ENCODE measurements at regions not wholly inside any gene's neighbourhood (a gene's known extent, or its start where the extent isn't known, plus 50 kb on each side); places are given as distances from the start of the nearest gene placed in this dataset.
"Not testable (repeated sequence)": the region's sequence is repeated elsewhere in the genome, so short reads cannot be mapped to it uniquely, and the experiment has no call there.

DNA sequence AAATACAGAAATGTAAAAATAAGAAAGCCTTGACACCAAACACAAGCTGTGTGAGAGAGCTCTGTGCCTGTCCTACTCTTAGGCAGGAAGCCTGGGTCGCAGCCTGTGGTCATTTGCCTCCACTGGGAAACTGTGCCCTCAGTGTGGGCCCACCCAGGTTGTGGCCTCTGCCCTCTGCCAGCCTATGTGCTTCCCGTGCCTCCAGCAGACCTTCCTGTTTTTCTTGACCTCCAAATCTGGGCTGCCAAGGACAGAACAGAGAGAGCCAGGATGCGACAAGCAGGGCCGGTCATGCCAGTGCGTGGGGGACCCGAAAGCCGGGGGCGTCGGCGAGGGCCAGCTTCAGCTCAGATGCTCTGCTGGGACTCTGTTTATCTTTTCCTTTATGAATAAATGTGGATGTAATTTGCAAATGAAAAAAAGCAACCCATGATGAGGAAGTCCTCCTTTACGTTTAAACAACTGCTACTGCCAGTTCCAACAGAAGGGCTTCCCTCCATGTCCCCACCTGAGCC, 189.2 kb upstream of the EXOC2 start:
- no peak for DNase-seq

DNA sequence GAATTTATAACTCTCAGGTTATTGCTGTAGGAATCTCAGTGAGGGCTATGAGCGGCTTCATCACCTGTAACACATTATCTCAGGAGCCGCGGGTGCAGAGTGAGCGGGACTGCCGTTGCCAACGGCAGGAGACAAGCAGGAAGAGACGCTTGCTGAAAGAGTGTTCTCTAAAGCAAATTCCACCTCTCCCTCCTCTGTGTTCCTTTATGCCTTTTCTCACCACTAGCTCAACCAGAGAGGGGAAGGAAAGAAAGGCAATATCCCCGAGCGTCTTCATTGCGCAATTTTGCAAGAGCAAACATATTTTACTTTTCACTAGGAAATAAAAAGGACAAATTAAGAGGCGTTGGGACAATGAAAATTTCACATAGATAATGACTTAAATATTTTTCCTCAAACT, 185.2 kb upstream of the EXOC2 start:
- DNase-seq: no peak

DNA sequence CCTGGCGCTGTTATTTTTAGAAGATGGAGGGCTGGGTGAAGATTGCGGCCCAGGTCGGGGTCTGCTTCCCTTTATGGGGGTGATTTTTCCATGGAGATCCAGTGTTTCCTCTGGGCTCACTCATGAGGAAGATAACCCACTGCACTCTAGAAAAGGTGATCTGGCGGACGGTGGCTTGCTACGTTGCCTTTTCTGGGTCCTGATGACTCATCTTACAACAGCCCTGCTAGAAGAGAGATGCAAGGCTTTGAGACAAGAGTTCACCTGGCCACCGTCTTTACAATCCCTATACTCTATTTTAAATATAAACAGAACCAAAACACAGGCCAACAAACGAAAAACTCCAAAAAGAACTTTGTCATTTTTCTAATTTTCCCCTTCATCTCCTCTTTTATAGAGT, 182.1 kb upstream of the EXOC2 start:
- DNase-seq: no peak

DNA sequence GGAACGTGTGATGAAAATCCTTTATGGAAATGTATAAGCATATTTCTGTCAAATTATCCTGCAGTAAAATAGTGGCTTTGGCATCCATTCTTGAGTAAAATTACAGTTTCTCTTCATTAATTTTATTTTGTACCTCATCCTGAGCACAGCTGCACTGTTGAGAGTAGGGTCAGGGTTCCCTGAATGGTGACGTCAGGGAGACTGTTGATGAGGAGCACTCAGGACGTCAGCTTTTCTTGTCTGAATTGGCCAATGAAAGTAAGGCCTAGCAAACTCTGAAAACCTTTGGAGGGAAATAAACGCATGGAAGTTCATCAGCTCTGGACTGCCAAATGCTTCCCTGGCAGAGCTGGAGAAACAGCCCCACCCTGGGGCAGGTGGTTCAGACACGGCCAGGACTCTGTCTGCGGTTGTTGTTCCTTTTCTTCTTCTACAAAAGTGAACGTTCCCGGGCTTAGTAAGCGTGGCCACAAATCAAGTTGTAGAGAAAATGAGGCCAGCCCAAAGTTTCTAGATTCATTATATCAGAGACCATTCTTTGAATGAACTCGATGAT, 179.7 kb upstream of the EXOC2 start:
- no peak for DNase-seq

DNA sequence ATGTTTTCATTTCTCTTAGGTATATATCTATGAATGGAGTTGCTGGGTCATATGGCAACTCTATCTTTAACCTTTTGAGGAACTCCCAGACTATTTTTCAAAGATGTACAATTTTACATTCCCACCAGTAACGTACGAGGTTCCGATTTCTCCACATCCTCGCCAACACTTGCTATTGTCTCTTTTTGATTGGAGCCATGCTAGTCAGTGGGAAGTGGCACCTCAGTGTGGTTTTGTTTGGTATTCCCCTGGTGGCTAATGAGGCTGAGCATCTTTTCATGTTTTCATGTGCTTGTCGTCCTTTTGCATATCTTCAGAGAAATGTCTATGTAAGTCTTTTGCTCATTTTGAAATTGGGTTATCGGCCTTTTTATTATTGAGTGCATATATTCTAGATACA, 178.6 kb upstream of the EXOC2 start:
- DNase-seq: no peak

DNA sequence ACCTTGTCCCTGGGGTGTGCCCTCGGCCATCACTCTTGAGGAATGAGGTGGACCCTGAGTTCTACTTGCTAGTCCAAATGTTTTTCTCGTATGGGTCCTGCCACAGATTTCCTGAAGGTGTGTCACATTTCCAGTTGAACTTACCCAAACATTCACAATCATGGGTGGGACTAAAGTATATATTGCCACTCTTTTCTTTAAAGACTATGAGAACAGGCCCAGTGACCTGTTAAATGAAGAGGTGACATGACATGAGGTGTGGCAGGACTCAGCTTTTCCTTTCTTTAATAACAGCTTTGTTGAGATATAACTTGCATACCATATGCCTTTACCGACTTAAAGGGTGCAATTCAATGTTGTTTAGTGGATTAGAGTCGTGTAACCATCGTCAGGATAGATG, 177.2 kb upstream of the EXOC2 start:
- no peak for DNase-seq

- no peak for DNase-seq
These were observed 175.3 kb upstream of the EXOC2 start for GRCh38 chr6:868201-868600.

- no peak for DNase-seq
These were observed 174.4 kb upstream of the EXOC2 start for GRCh38 chr6:867378-867777.

DNA sequence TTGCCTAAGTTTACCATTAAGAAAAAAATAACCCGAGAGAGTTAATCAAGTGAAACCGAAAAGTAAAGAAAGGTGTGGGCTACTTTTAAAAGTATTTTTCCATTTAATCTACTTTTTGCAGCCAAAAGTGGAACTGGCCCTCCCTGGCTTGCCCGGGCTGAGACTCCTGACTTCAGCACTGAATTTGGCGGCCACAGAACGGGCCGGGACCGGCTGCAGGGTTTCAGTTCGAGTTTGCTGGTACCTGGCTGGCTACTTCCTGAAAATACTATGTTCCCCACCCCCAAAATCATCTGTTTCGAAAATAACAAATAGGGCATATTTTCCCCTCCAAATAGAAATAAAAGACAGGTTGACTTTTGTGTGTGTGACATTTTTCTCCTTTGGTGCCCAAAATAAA, 173.4 kb upstream of the EXOC2 start:
- no peak for DNase-seq

- DNase-seq: no peak
These were observed 172.9 kb upstream of the EXOC2 start for GRCh38 chr6:865846-866245.

DNA sequence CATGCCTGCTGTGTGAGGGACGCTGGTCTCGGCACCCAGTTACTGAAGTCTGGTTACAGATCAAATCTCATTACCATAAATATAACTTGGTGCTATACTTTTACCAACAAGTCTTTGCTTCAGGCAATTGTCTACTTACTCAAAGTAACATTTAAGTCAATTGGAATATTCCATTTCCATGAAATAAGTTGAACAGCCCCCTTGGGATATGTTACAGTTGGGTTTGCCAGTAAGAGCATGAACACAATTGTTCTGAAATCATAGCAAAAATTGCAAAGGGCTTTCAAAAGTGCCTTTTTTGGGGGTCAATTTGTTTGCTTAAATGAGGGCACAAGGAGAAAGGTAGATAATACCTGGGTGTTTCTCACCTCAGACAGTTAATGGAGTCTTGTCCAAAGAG, 170.9 kb upstream of the EXOC2 start:
- no peak for DNase-seq

GRCh38 chr6:863127-863526, 170.2 kb upstream of the EXOC2 start:
- DNase-seq: not testable (repeated sequence)

DNA sequence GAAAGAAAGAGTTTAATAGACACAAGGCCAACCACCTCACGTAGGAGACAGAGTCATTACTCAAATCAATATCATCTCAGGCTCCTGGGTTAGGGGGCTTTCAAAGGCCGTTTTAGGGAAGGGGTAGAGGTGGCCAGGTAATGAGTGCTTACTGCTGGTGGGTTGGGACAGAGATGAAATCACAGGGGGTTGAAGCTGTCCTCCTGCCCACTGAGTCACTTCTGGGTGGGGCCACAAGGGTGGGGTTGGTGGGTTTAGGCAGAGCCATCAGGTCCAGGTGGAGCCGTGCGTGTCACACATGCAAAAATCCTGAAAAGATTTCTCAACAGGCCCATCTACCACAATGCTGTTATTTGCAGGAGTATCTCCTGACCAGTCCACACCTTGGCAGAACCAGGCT, 167.0 kb upstream of the EXOC2 start:
- no peak for DNase-seq

- no peak for DNase-seq
These were observed 161.6 kb upstream of the EXOC2 start for GRCh38 chr6:854406-855118.

DNA sequence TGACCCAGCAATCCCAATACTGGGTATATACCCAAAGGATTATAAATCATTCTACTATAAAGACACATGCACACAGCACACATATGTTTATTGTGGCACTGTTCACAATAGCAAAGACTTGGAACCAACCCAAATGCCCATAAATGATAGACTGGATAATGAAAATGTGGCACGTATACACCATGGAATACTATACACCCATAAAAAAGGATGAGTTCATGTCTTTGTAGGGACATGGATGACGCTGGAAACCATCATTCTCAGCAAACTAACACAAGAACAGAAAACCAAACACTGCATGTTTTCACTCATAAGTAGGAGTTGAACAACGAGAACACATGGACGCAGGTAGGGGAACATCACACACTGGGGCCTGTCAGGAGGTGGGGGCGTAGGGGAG, 159.3 kb upstream of the EXOC2 start:
- DNase-seq: not testable (repeated sequence)

DNA sequence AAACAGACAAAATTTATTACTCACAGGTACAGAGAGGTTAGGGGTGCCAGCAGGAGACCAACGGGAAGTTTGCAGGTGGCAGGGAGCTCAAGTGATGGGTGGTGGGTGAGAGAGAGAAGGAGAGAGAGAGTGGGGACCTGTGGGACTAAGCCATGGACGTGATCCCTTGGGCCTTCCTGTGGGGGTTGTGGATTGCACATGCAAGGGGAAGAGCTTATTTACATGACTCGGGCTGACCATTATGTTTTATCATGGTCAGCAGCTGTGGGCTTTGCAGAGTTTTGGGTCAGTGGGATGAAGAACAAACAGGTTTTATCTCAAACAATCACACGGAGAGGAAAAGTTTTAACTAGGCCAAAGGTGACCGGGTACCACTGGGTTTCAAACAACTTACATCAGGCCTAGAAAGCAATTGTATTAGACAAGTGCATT, 156.2 kb upstream of the EXOC2 start:
- no peak for DNase-seq

DNA sequence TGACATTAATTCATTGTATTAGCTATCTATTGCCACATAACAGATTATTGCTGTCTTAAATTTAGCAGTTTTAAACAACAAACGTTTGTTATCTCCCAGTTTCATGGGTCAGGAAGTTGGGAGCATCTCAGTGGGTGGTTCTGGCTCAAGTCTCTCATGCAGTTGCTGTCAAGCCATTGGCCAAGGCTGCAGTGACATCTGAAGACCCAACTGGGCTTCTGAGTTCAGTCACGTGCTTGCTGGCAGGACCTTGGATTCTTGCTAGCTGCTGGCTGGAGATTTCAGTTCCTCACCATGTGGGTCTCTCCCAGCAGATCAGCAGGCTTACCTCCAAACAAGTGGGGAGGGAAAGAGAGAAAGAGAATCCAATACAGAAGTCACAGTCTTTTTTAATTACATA, 152.6 kb upstream of the EXOC2 start:
- DNase-seq: no peak

DNA sequence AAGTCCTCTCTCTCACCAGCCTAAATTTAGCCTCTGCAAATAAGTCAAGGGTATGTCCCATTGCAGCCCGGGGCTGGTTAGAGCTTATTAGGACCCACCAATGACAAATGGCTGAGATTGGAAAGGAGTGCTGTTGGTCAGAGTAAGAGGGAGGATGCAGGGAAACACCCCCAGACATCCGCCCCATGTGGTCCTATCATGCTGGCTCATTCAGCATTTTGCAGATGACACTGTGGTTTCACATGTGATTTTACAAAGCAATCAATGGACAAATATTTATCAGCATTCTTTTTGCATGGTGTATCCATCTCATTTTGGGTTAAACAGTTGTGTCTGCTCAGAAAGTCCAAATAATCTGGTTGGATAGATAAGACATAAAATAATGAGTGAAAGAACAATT, 152.2 kb upstream of the EXOC2 start:
- DNase-seq: no peak

DNA sequence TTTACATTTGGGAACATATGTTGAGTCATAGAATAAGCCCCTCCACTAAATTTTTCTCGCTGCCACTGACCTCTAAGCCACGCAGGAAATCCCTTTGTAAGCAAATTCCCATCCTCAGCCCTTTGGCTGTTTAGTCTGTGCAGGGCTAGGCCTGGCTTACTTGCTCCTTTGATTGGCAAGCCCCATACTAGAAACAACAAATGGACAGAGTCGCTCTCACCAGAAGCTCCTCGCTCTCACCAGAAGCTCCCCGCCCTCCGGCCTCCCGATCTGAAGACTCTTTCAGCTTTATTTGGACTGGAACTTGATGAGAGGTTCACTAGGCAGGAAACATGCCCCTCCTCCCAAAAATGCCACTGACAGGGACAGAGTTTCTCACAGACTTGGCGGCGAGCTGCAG, 149.2 kb upstream of the EXOC2 start:
- DNase-seq: no peak

DNA sequence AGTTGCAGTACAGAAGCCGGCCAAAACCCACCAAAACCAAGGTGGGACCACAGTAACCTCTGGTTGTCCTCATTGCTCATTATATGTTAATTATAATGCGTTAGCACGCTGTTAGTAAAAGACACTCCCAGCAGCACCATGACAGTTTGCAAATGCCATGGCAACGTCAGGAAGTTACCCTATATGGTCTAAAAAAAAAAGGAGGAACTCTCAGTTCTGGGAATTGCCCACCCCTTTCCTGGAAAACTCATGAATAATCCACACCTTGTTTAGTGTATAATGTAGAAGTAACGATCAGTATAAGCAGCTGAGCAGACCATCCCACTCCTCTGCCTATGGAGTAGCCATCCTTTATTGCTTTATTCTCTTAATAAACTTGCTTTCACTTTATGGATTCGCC, 148.6 kb upstream of the EXOC2 start:
- DNase-seq: no peak

DNA sequence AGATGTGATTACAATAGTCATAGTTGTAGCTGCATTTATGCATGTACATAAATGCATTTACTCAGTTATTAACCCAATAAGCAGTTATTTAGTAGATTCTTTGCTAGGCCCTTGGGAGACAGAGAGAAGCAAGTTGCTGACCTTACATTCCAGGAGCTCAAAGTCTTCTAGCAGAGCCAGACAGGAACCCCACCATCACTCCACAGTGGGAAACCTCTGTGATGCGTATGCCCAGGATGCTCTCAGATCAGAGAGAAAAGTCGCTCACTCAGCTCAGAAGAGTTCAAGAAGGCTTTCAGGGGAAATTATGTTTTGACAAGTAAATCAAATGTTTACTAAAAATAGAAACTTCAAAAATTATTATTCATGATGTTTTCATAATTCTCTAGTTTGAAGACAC, 146.3 kb upstream of the EXOC2 start:
- DNase-seq: no peak

DNA sequence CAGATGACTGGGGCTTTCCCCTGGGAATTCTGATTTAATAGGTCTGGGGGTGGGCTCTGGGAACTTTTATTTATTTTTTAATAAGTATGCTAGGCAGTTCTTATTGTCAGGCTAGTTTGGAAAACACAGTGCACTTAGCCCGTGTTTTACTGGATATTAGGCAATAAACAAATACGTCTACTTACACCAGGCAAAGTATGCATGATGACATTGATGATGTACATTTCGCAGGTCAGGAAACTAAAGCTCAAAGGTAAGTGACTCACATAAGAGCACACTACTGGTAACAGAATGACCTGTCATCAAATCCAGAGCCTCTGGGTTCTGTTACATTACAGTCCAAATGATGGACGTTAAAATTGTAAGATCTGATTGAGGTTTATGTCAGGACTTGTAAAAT, 144.4 kb upstream of the EXOC2 start:
- DNase-seq: no peak

DNA sequence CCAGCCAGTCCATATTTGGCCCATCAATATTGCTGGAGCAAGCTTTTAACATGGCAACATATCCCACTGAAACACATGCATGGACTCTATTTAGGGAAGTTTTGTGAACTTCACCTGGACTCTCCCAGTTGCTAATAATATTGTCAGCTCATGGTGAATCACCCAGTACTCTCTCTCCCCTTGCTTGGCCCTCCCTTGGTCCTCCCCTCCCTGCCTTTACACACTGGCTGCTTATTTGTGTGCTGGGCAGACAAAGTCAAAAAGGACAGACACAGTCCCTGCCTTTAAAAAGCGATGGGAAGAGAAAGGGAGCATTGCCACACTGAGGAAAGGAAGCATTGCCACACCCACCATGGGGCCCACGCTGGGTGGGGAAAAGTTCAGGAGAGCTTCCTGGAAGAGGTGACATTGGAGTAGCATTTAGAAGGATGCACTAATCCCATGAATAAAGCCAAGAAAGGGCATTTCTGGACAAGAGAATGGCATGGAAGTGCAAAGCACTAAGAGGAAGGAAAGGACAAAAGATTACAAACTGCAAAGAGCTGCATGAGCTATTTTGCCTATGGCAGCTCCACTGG, 143.4 kb upstream of the EXOC2 start:
- DNase-seq: no peak

DNA sequence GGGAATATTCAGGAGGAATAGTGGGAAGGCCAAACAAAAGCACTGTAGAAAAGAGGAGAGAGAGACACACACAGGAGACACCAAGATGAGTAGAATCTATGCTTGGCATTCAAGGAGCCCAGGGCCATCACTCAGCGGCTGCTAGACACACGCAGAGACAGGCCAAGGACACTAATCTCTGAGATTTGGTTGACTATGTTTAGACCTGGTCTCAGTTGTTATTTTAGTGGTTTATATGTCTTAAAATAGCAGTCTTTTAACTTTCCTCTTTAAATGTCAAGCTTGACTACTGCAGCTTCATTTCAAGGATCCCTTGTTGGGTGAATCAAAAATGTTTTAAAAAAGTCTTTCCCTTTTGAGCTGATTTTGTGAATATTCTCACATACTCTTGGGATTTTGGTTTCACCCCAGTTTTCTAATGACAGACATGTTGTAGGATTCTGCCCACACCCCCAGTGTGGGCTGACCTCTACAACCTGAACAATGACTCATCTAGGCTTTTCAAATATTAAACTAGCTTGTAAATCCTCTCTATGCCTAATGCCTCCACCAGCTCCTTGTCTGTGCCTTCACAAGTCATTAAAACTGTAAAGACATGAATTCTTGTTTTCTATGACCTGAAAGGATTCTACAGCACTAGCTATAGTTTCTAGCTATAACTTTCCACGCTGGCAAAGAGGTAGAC, 142.7 kb upstream of the EXOC2 start:
- DNase-seq: no peak
